DND-41 (cell line): ENCODE measurements at regions not wholly inside any gene's neighbourhood (a gene's known extent, or its start where the extent isn't known, plus 50 kb on each side); places are given as distances from the start of the nearest gene placed in this dataset.

Source experiments
- ATAC-seq: fragments of 200-7000 bp; cut with Tn5 transposase; 3 replicates; pipeline ENCODE4 v1.9.1; 2021; ENCODE audit warnings: low read depth; ENCODE audit not compliant: insufficient read depth
- DNase-seq: peaks from one replicate; pipeline ENCODE4 v3.0.0-alpha.2; 2020
- H2AFZ ChIP-seq: 2 replicates; pipeline ENCODE4 v1.6.0; 2012; ENCODE audit warnings: low read depth, low read length
- H3K27ac ChIP-seq: 2 replicates; pipeline ENCODE4 v1.5.1; 2012; ENCODE audit warnings: low read length, inconsistent platforms
- H3K27me3 ChIP-seq: fragments of 200-600 bp; sonication (generic); 2 replicates; pipeline ENCODE4 v1.6.0; 2012; ENCODE audit warnings: low read length, mild to moderate bottlenecking, inconsistent platforms; ENCODE audit not compliant: insufficient read depth, poor library complexity
- H3K36me3 ChIP-seq: 2 replicates; pipeline ENCODE4 v1.5.1; 2012; ENCODE audit warnings: low read length, inconsistent platforms; ENCODE audit not compliant: insufficient read depth
- H3K4me1 ChIP-seq: 2 replicates; pipeline ENCODE4 v1.5.1; 2012; ENCODE audit warnings: mild to moderate bottlenecking, low read length; ENCODE audit not compliant: insufficient read depth
- H3K4me2 ChIP-seq: 2 replicates; pipeline ENCODE4 v1.6.0; 2012; ENCODE audit warnings: mild to moderate bottlenecking, moderate library complexity, low read length, inconsistent platforms; ENCODE audit not compliant: insufficient read depth
- H3K4me3 ChIP-seq, 2 experiments: fragments of 200-600 bp in 1 of 2; shearing (Covaris generic) in 1 of 2; 2 replicates each; pipeline ENCODE4 v1.5.1; 2012 to 2016; ENCODE audit warnings: inconsistent platforms in 2 of 2, low read length in 2 of 2, mild to moderate bottlenecking in 2 of 2, low read depth in 1 of 2, moderate library complexity in 1 of 2
- H3K79me2 ChIP-seq: 2 replicates; pipeline ENCODE4 v1.6.0; 2012; ENCODE audit warnings: low read length, inconsistent platforms; ENCODE audit not compliant: insufficient read depth
- H3K9ac ChIP-seq: 2 replicates; pipeline ENCODE4 v1.6.0; 2012; ENCODE audit warnings: low read depth, mild to moderate bottlenecking, inconsistent platforms, low read length, moderate library complexity
- H3K9me3 ChIP-seq: 2 replicates; pipeline ENCODE4 v1.5.1; 2012; ENCODE audit warnings: low read length, moderate library complexity, mild to moderate bottlenecking, inconsistent platforms; ENCODE audit not compliant: insufficient read depth, severe bottlenecking
- H4K20me1 ChIP-seq: 2 replicates; pipeline ENCODE4 v1.6.0; 2012; ENCODE audit warnings: low read length; ENCODE audit not compliant: insufficient read depth
- CTCF ChIP-seq: IDR thresholded peaks from 2 replicates; pipeline ENCODE4 v1.5.1; 2012; ENCODE audit warnings: borderline replicate concordance, low read length, moderate library complexity, mild to moderate bottlenecking; ENCODE audit not compliant: poor library complexity, severe bottlenecking; ENCODE audit errors: extremely low read depth
- EZH2 ChIP-seq: IDR thresholded peaks from 3 replicates; pipeline ENCODE4 v1.6.1; 2012; ENCODE audit warnings: borderline replicate concordance, low read depth, mild to moderate bottlenecking, moderate library complexity, low read length, inconsistent platforms; ENCODE audit not compliant: severe bottlenecking

GRCh38 chr1:9419369-9420041, 119.8 kb upstream of the SLC25A33 start:
- H3K4me2 ChIP-seq = peak overlapping the region; percentile 48; the same call in 1 of the 2 replicates

DNA sequence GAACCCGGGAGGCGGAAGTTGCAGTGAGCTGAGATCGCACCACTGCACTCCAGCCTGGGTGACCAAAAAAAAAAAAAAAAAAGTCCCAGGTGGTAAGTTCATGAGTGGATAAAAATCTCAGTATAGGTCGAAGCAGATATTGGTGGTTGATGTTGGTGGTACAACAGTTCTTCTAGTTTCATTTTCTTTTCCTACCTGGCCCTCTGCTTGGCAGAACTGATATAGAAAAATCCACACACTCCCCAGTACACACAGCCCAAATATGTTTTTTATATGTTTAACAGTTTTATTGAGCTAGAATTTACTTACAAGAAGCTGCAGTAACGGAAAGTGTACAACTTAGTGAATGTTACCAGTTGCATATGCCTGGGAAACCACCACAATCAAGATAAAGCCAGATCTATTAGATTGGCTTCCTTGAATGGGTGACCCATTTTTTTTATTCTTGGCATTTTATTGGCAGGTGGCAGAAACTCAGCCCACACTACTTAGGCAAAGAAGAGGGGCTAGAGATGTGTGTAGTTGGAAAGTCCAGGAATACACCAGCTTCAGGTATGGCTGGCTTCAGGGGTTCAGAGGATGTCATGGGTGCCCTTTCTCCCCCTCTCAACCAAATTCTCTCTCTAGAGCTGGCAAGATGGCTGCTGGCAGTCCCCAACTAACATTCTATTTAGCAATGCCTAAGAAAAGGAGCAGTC, 118.3 kb upstream of the SLC25A33 start:
- Histone ChIP-seq H3K79me2 (peaks cover 32% of the 10 kb centered on the region), H3K4me3 (no peak overlapping the region), H4K20me1 (no peaks in the 10 kb centered on the region), H3K4me2 (peak overlapping the region; percentile 48), H3K4me1 (peaks cover 99% of the 10 kb centered on the region), H3K27ac (peak overlapping the region; percentile 89), H3K9ac (peak overlapping the region; percentile 38), H3K36me3 (no peaks in the 10 kb centered on the region), H2AFZ (no peak overlapping the region), H3K9me3 (no peaks in the 10 kb centered on the region), H3K27me3 (no peaks in the 10 kb centered on the region)
- TF ChIP-seq EZH2 (no peak), CTCF (no peak)
- ATAC-seq (peak; percentile 49), DNase-seq (peak; percentile 50)

More at GRCh38 chr1:9419369-9420041, 119.8 kb upstream of the SLC25A33 start:
- TF ChIP-seq CTCF = no peak
- Histone ChIP-seq H3K9me3 (no peaks in the 10 kb centered on the region), H3K4me3 (no peak overlapping the region), H3K4me1 (peaks cover 99% of the 10 kb centered on the region), H4K20me1 (no peaks in the 10 kb centered on the region), H3K79me2 (peaks cover 29% of the 10 kb centered on the region), H3K27ac (peak overlapping the region; percentile 89), H2AFZ (no peak overlapping the region), H3K27me3 (no peaks in the 10 kb centered on the region), H3K36me3 (no peaks in the 10 kb centered on the region), H3K9ac (no peak overlapping the region; the same call in 1 of the 2 replicates)
- DNase-seq = no peak
- ATAC-seq = no peak

- Histone ChIP-seq H3K27me3 (no peaks in the 10 kb centered on the region), H3K4me1 (peaks cover 100% of the 10 kb centered on the region), H4K20me1 (no peaks in the 10 kb centered on the region), H3K36me3 (no peaks in the 10 kb centered on the region), H3K27ac (peak overlapping the region; percentile 89), H3K9ac (no peak overlapping the region), H2AFZ (no peak overlapping the region), H3K4me3 (no peak overlapping the region), H3K79me2 (peaks cover 29% of the 10 kb centered on the region), H3K9me3 (no peaks in the 10 kb centered on the region), H3K4me2 (peak overlapping the region; percentile 48)
- TF ChIP-seq EZH2 = no peak
- TF ChIP-seq CTCF = no peak
- DNase-seq = no peak
- no peak for ATAC-seq
Measured at GRCh38 chr1:9421533-9421873, 117.8 kb upstream of the SLC25A33 start.
